Psoas muscle (tissue), 7 donors: ENCODE measurements at regions not wholly inside any gene's neighbourhood (a gene's known extent, or its start where the extent isn't known, plus 50 kb on each side); places are given as distances from the start of the nearest gene placed in this dataset.

ENCODE experiments used
- ATAC-seq, 4 donors: fragments of 200-7000 bp; cut with Tn5 transposase; one replicate each; pipeline ENCODE4 v1.9.1; 2020; ENCODE audit warnings: moderate library complexity in 3 of 4, mild to moderate bottlenecking in 2 of 4
- DNase-seq, 2 donors: peaks; one replicate each; pipeline ENCODE4 v3.0.0-alpha.2; 2020
- H3K27ac ChIP-seq: fragments of 200-600 bp; one replicate; pipeline ENCODE4 v1.8.0; 2022
- H3K27me3 ChIP-seq, 3 donors: fragments of 200-600 bp in 1 of 3; one replicate each; pipeline versions ENCODE4 v1.6.1 to v1.8.0; 2013 to 2022; ENCODE audit warnings: low read length in 2 of 3, mild to moderate bottlenecking in 2 of 3, moderate library complexity in 1 of 3; ENCODE audit not compliant: insufficient read depth in 3 of 3
- H3K36me3 ChIP-seq, 2 donors: fragments of 200-600 bp in 1 of 2; one replicate each; pipeline versions ENCODE4 v1.6.1 to v1.8.0; 2013 to 2022; ENCODE audit warnings: low read depth in 1 of 2, mild to moderate bottlenecking in 1 of 2, moderate library complexity in 1 of 2; ENCODE audit not compliant: insufficient read depth in 1 of 2
- H3K4me1 ChIP-seq: fragments of 200-600 bp; one replicate; pipeline ENCODE4 v1.8.0; 2022
- H3K4me3 ChIP-seq: fragments of 200-600 bp; one replicate; pipeline ENCODE4 v1.8.0; 2022; ENCODE audit warnings: mild to moderate bottlenecking
- H3K9me3 ChIP-seq: fragments of 200-600 bp; one replicate; pipeline ENCODE4 v1.8.0; 2022
- CTCF ChIP-seq: fragments of 200-600 bp; IDR thresholded peaks from one replicate; pipeline ENCODE4 v1.8.0; 2022; ENCODE audit warnings: antibody characterized with exemption
- WGBS, 3 donors: extraction: QIAGEN DNeasy Blood & Tissue Kit; methylation state at CpG; one replicate each; pipeline versions ENCODE4 v1.1.6 to v1.1.7; 2013; 5-methylcytosine and 5-hydroxymethylcytosine counted together
- intact Hi-C, 2 donors: fragments of 100-400 bp; cut with DNase I; formaldehyde crosslinking; loops; one replicate each; pipeline versions ENCODE4 v1.11.0 to v1.14.2; 2022
- donor health status: healthy with polysubstance abuse.
- donor health status: DM: no; HTN: no; CAD: no; lungs with moderate emphysema.
- donor health status: Bipolar disorder and iron deficiency.
- donor health status: healthy.
- donor health status: DM: yes; HTN: yes; CAD: no.
- donor health status: DM: no; HTN: no; CAD: no.
- donor health status: DM: yes; HTN: yes; CAD: no.

- Histone ChIP-seq H3K9me3 (no peaks in the 10 kb centered on the region), H3K27me3 (no peaks in the 10 kb centered on the region), H3K27ac (no peak overlapping the region), H3K4me1 (no peaks in the 10 kb centered on the region), H3K36me3 (no peaks in the 10 kb centered on the region), H3K4me3 (no peak overlapping the region)
- ATAC-seq (peak in 1 of 4 donors; percentile 50), DNase-seq (no peak)
- intact Hi-C loops: no loop called here
- peak; percentile 41 for TF ChIP-seq CTCF
- WGBS, 3 donors: 26 to 38% (median 31%) methylated on average over 2 of the region's 2 CpGs
These were observed 52.6 kb upstream of the RC3H1 start for GRCh38 chr1:174074757-174075156.

- no peak for ATAC-seq
- intact Hi-C loops: no loop called here
- Histone ChIP-seq H3K4me1 (no peaks in the 10 kb centered on the region), H3K9me3 (no peaks in the 10 kb centered on the region), H3K36me3 (no peaks in the 10 kb centered on the region), H3K4me3 (no peak overlapping the region), H3K27ac (no peak overlapping the region), H3K27me3 (no peaks in the 10 kb centered on the region)
- 49 to 56% (median 49%) methylated on average over 3 of the region's 3 CpGs for WGBS, 3 donors
- no peak for TF ChIP-seq CTCF
- no peak for DNase-seq
These were observed 50.4 kb upstream of the RC3H1 start for GRCh38 chr1:174072581-174072980.
